ENCODE measurements at regions not wholly inside any gene's neighbourhood (a gene's known extent, or its start where the extent isn't known, plus 50 kb on each side); places are given as distances from the start of the nearest gene placed in this dataset.

DNA sequence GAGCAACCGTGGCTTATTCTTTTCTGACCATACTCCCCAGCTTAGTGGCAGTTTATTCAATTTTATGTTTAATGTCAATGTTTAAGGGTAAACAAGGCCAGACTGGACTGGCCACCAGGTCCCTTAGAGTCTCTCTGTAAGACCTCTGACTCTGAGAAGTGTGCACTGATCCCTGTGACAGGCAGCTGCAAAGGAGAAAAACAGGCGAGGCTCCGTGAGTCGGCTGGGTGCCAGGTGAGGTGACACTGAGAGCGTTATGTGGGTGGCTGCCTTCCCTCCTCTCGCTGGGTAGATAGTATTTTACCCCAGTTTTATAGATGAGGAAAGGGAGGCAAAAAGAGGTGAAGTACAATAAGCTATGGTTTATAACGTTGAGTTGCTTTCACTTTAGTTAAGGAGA lies 139.4 kb upstream of the HDAC4 start:
- TF ChIP-seq ZNF565 (CRISPR knock-in tag; conservative IDR thresholded peaks at IDR 0.05; ENCODE audit: low read depth): no peak
- TF ChIP-seq, protein P1, sequence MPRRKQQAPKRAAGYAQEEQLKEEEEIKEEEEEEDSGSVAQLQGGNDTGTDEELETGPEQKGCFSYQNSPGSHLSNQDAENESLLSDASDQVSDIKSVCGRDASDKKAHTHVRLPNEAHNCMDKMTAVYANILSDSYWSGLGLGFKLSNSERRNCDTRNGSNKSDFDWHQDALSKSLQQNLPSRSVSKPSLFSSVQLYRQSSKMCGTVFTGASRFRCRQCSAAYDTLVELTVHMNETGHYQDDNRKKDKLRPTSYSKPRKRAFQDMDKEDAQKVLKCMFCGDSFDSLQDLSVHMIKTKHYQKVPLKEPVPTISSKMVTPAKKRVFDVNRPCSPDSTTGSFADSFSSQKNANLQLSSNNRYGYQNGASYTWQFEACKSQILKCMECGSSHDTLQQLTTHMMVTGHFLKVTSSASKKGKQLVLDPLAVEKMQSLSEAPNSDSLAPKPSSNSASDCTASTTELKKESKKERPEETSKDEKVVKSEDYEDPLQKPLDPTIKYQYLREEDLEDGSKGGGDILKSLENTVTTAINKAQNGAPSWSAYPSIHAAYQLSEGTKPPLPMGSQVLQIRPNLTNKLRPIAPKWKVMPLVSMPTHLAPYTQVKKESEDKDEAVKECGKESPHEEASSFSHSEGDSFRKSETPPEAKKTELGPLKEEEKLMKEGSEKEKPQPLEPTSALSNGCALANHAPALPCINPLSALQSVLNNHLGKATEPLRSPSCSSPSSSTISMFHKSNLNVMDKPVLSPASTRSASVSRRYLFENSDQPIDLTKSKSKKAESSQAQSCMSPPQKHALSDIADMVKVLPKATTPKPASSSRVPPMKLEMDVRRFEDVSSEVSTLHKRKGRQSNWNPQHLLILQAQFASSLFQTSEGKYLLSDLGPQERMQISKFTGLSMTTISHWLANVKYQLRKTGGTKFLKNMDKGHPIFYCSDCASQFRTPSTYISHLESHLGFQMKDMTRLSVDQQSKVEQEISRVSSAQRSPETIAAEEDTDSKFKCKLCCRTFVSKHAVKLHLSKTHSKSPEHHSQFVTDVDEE (CRISPR knock-in tag; IDR thresholded peaks at IDR 0.05): no peak
- TF ChIP-seq TCF4 (CRISPR knock-in tag; IDR thresholded peaks at IDR 0.05; ENCODE audit: borderline replicate concordance): no peak
- TF ChIP-seq CSDC2 (CRISPR knock-in tag; IDR thresholded peaks at IDR 0.05): no peak
- TF ChIP-seq, protein P2, sequence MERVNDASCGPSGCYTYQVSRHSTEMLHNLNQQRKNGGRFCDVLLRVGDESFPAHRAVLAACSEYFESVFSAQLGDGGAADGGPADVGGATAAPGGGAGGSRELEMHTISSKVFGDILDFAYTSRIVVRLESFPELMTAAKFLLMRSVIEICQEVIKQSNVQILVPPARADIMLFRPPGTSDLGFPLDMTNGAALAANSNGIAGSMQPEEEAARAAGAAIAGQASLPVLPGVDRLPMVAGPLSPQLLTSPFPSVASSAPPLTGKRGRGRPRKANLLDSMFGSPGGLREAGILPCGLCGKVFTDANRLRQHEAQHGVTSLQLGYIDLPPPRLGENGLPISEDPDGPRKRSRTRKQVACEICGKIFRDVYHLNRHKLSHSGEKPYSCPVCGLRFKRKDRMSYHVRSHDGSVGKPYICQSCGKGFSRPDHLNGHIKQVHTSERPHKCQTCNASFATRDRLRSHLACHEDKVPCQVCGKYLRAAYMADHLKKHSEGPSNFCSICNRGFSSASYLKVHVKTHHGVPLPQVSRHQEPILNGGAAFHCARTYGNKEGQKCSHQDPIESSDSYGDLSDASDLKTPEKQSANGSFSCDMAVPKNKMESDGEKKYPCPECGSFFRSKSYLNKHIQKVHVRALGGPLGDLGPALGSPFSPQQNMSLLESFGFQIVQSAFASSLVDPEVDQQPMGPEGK (CRISPR knock-in tag; IDR thresholded peaks at IDR 0.05; ENCODE audit: borderline replicate concordance): no peak
- TF ChIP-seq, protein P3, sequence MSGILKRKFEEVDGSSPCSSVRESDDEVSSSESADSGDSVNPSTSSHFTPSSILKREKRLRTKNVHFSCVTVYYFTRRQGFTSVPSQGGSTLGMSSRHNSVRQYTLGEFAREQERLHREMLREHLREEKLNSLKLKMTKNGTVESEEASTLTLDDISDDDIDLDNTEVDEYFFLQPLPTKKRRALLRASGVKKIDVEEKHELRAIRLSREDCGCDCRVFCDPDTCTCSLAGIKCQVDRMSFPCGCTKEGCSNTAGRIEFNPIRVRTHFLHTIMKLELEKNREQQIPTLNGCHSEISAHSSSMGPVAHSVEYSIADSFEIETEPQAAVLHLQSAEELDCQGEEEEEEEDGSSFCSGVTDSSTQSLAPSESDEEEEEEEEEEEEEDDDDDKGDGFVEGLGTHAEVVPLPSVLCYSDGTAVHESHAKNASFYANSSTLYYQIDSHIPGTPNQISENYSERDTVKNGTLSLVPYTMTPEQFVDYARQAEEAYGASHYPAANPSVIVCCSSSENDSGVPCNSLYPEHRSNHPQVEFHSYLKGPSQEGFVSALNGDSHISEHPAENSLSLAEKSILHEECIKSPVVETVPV (CRISPR knock-in tag; IDR thresholded peaks at IDR 0.05): no peak
- no peak for TF ChIP-seq ZNF70 (CRISPR knock-in tag; IDR thresholded peaks at IDR 0.05)
- no peak for TF ChIP-seq TOX (CRISPR knock-in tag; IDR thresholded peaks at IDR 0.05; ENCODE audit: borderline replicate concordance)
- ATAC-seq: no peak

DNA sequence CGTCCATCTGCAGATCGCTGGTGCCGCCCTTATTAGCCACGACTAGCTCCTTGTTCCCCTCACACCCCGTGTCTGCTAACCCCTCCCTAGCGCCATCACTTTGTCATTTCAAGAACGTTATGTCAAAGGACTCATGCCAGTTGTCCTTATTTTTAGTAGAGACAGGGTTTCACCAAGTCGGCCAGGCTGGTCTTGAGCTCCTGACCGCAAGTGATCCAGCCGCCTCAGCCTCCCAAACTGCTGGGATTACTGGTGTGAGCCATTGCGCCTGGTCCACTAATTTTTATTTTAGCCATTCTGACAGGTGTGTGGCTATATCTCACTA lies 138.9 kb upstream of the HDAC4 start:
- no peak for TF ChIP-seq ESRRG (CRISPR knock-in tag; IDR thresholded peaks at IDR 0.05)
- no peak for TF ChIP-seq ZNF565 (CRISPR knock-in tag; conservative IDR thresholded peaks at IDR 0.05; ENCODE audit: low read depth)
- TF ChIP-seq, protein P2 (CRISPR knock-in tag; IDR thresholded peaks at IDR 0.05; ENCODE audit: borderline replicate concordance): no peak
- no peak for TF ChIP-seq ISL1 (CRISPR knock-in tag; IDR thresholded peaks at IDR 0.05)
- TF ChIP-seq, protein P4, sequence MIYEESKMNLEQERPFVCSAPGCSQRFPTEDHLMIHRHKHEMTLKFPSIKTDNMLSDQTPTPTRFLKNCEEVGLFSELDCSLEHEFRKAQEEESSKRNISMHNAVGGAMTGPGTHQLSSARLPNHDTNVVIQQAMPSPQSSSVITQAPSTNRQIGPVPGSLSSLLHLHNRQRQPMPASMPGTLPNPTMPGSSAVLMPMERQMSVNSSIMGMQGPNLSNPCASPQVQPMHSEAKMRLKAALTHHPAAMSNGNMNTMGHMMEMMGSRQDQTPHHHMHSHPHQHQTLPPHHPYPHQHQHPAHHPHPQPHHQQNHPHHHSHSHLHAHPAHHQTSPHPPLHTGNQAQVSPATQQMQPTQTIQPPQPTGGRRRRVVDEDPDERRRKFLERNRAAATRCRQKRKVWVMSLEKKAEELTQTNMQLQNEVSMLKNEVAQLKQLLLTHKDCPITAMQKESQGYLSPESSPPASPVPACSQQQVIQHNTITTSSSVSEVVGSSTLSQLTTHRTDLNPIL (CRISPR knock-in tag; IDR thresholded peaks at IDR 0.05; ENCODE audit: low read depth): no peak
- TF ChIP-seq, protein P5, sequence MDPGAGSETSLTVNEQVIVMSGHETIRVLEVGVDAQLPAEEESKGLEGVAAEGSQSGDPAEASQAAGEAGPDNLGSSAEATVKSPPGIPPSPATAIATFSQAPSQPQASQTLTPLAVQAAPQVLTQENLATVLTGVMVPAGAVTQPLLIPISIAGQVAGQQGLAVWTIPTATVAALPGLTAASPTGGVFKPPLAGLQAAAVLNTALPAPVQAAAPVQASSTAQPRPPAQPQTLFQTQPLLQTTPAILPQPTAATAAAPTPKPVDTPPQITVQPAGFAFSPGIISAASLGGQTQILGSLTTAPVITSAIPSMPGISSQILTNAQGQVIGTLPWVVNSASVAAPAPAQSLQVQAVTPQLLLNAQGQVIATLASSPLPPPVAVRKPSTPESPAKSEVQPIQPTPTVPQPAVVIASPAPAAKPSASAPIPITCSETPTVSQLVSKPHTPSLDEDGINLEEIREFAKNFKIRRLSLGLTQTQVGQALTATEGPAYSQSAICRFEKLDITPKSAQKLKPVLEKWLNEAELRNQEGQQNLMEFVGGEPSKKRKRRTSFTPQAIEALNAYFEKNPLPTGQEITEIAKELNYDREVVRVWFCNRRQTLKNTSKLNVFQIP (CRISPR knock-in tag; IDR thresholded peaks at IDR 0.05; ENCODE audit: borderline replicate concordance, low read depth): no peak
- no peak for ATAC-seq

DNA sequence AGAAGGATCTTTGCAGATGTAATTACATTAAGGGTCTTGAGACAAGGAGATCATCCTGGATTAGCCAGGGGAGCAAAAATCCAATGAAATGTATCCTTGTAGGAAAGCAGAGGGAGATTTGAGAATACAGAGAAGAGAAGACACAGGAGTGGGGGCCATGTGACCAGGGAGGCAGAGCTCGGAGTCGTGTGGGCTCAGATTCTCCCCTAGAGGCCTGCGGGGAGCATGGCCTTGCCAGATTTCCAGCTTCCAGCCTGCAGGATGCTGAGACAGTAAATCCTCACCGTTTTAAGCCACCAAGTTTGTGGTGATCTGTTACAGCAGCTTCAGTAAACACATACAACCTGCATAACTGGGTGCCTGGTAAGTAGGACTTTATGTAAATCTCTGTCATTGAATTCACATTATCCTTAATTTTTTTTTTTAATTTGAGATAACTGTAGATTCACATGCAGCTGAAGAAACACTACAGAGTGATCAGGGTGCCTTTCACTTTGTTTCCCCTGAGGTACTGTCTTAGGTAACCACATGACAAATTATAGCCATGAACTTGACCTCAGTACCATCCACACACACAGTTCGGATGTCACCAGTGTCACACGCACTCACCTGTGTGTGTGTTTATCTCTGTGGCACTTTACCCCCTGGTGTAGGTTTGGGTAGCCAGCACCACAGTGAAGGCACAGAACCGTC lies 138.4 kb upstream of the HDAC4 start:
- no peak for TF ChIP-seq ARNTL (CRISPR knock-in tag; IDR thresholded peaks at IDR 0.05; ENCODE audit: borderline replicate concordance, low read depth)
- TF ChIP-seq TCF4 (CRISPR knock-in tag; IDR thresholded peaks at IDR 0.05; ENCODE audit: borderline replicate concordance): no peak
- TF ChIP-seq TOX (CRISPR knock-in tag; IDR thresholded peaks at IDR 0.05; ENCODE audit: borderline replicate concordance): no peak
- TF ChIP-seq, protein P3 (CRISPR knock-in tag; IDR thresholded peaks at IDR 0.05): no peak
- no peak for TF ChIP-seq GLIS3 (CRISPR knock-in tag; IDR thresholded peaks at IDR 0.05)
- TF ChIP-seq BACH2 (CRISPR knock-in tag; IDR thresholded peaks at IDR 0.05; ENCODE audit: borderline replicate concordance): no peak
- TF ChIP-seq OSR1 (CRISPR knock-in tag; IDR thresholded peaks at IDR 0.05): no peak
- TF ChIP-seq, protein P2 (CRISPR knock-in tag; IDR thresholded peaks at IDR 0.05; ENCODE audit: borderline replicate concordance): no peak
- no peak for TF ChIP-seq RARB (CRISPR knock-in tag; IDR thresholded peaks at IDR 0.05)
- no peak for TF ChIP-seq SNAI2 (CRISPR knock-in tag; IDR thresholded peaks at IDR 0.05)
- no peak for ATAC-seq
